ENCODE measurements at regions not wholly inside any gene's neighbourhood (a gene's known extent, or its start where the extent isn't known, plus 50 kb on each side); places are given as distances from the start of the nearest gene placed in this dataset.
A peak's percentile ranks its signal among the peaks of the same experiment; 100 is the strongest.
"Not testable (repeated sequence)": the region's sequence is repeated elsewhere in the genome, so short reads cannot be mapped to it uniquely, and the experiment has no call there.

DNA sequence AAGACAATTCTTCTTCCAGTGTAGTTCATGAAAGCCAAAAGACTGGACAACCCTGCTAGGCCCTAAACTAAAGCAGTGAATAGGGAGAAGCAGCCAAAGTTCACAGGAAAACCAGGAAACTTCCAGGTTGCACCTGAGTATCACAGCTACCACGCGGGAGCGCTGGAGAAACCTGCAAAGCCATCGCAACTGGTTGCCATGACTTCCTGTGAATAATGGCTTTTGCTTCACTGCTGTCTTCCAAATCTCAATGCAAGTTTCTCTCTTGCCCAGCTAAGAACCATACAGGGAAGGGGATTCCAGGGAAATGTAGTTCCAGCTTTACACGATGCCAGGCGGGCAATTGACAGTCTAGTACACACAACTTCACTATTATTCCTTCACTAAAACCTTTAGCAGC is 114.1 kb downstream of the GXYLT1 start:
- DNase-seq (ENCODE audit: low spot score in 2 of 2) (no peak), ATAC-seq (ENCODE audit: low read depth) (no peak)
- peaks cover 5% of the 10 kb centered on the region for H3K27me3 Mint-ChIP-seq
- H3K27ac Mint-ChIP-seq, result no peak overlapping the region
- H3K9me3 Mint-ChIP-seq, result no peaks in the 10 kb centered on the region
- H3K36me3 Mint-ChIP-seq, result no peaks in the 10 kb centered on the region
- no peaks in the 10 kb centered on the region for H3K4me1 Mint-ChIP-seq
- H3K4me3 Mint-ChIP-seq, result no peak overlapping the region

GRCh38 chr12:42027546-42027945 is 117.1 kb downstream of the GXYLT1 start:
- H3K4me3 Mint-ChIP-seq, result no peak overlapping the region
- H3K27ac Mint-ChIP-seq, result no peak overlapping the region
- H3K9me3 Mint-ChIP-seq, result no peaks in the 10 kb centered on the region
- H3K27me3 Mint-ChIP-seq, result peaks cover 11% of the 10 kb centered on the region
- no peaks in the 10 kb centered on the region for H3K36me3 Mint-ChIP-seq
- H3K4me1 Mint-ChIP-seq, result peaks cover 11% of the 10 kb centered on the region
- DNase-seq (ENCODE audit: low spot score in 2 of 2) (no peak), ATAC-seq (ENCODE audit: low read depth) (no peak)

GRCh38 chr12:42024495-42024830 is 120.2 kb downstream of the GXYLT1 start:
- Mint-ChIP-seq H3K4me3 (peak overlapping the region; percentile 63), H3K36me3 (no peaks in the 10 kb centered on the region), H3K27ac (no peak overlapping the region), H3K9me3 (no peaks in the 10 kb centered on the region), H3K27me3 (peaks cover 7% of the 10 kb centered on the region), H3K4me1 (peaks cover 11% of the 10 kb centered on the region)
- ATAC-seq (ENCODE audit: low read depth) (no peak), DNase-seq (ENCODE audit: low spot score in 2 of 2) (no peak)

- Mint-ChIP-seq H3K4me3 (peak overlapping the region; percentile 63), H3K9me3 (no peaks in the 10 kb centered on the region), H3K4me1 (peaks cover 11% of the 10 kb centered on the region), H3K27ac (no peak overlapping the region), H3K27me3 (peaks cover 7% of the 10 kb centered on the region), H3K36me3 (no peaks in the 10 kb centered on the region)
- DNase-seq (ENCODE audit: low spot score in 2 of 2) (peak; percentile 66 to 71), ATAC-seq (ENCODE audit: low read depth) (peak; percentile 86)
Measured at GRCh38 chr12:42023733-42024494, 120.8 kb downstream of the GXYLT1 start.

GRCh38 chr12:42021937-42022336 is 122.7 kb downstream of the GXYLT1 start:
- not testable (repeated sequence) for H3K4me3 Mint-ChIP-seq; H3K27me3 Mint-ChIP-seq; H3K27ac Mint-ChIP-seq; DNase-seq (ENCODE audit: low spot score in 2 of 2); ATAC-seq (ENCODE audit: low read depth); H3K36me3 Mint-ChIP-seq; H3K9me3 Mint-ChIP-seq
- H3K4me1 Mint-ChIP-seq, result peaks cover 13% of the 10 kb centered on the region

- H3K4me3 Mint-ChIP-seq, result no peak overlapping the region
- ATAC-seq (ENCODE audit: low read depth) (no peak), DNase-seq (ENCODE audit: low spot score in 2 of 2) (no peak)
- no peak overlapping the region for H3K27ac Mint-ChIP-seq
- peaks cover 6% of the 10 kb centered on the region for H3K27me3 Mint-ChIP-seq
- H3K36me3 Mint-ChIP-seq, result no peaks in the 10 kb centered on the region
- H3K9me3 Mint-ChIP-seq, result no peaks in the 10 kb centered on the region
- H3K4me1 Mint-ChIP-seq, result peaks cover 14% of the 10 kb centered on the region
Measured at GRCh38 chr12:42021469-42021868, 123.2 kb downstream of the GXYLT1 start.

GRCh38 chr12:42020226-42020625 is 124.4 kb downstream of the GXYLT1 start:
- no peak for ATAC-seq (ENCODE audit: low read depth)
- peaks cover 14% of the 10 kb centered on the region for H3K4me1 Mint-ChIP-seq
- no peaks in the 10 kb centered on the region for H3K9me3 Mint-ChIP-seq
- no peak for DNase-seq (ENCODE audit: low spot score in 2 of 2)
- no peak overlapping the region for H3K27ac Mint-ChIP-seq
- no peaks in the 10 kb centered on the region for H3K36me3 Mint-ChIP-seq
- H3K27me3 Mint-ChIP-seq, result peaks cover 6% of the 10 kb centered on the region
- no peak overlapping the region for H3K4me3 Mint-ChIP-seq

GRCh38 chr12:42019746-42020145 is 124.9 kb downstream of the GXYLT1 start:
- peaks cover 14% of the 10 kb centered on the region for H3K4me1 Mint-ChIP-seq
- DNase-seq (ENCODE audit: low spot score in 2 of 2) (no peak), ATAC-seq (ENCODE audit: low read depth) (no peak)
- no peak overlapping the region for H3K4me3 Mint-ChIP-seq
- H3K9me3 Mint-ChIP-seq, result no peaks in the 10 kb centered on the region
- no peaks in the 10 kb centered on the region for H3K36me3 Mint-ChIP-seq
- peaks cover 6% of the 10 kb centered on the region for H3K27me3 Mint-ChIP-seq
- H3K27ac Mint-ChIP-seq, result no peak overlapping the region

- Mint-ChIP-seq H3K4me3 (no peak overlapping the region), H3K4me1 (peaks cover 3% of the 10 kb centered on the region), H3K27me3 (no peaks in the 10 kb centered on the region), H3K9me3 (no peaks in the 10 kb centered on the region), H3K36me3 (no peaks in the 10 kb centered on the region), H3K27ac (no peak overlapping the region)
- no peak for DNase-seq (ENCODE audit: low spot score in 2 of 2)
- ATAC-seq (ENCODE audit: low read depth), result no peak
Measured at GRCh38 chr12:42017051-42017450, 127.6 kb downstream of the GXYLT1 start.

DNA sequence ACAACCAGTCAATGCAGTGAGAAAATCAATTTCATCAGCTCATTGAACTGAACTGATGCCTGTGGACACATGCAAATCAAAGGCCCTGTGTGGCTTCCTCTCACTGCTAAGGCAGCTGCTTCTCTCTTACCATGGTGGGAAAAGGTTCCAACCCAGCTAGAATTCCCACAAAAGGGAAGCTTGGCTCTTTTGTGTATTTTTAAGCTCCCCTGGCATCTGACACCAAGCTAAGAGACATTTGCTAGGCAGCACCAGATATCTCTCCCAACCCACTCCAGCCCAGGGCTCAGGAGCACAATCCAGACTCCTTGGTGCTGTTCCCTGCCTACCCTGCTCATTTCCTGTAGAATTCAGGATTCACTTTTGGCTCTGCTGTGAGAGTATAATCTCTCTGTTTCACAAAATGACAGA is 129.6 kb downstream of the GXYLT1 start:
- no peaks in the 10 kb centered on the region for H3K36me3 Mint-ChIP-seq
- no peak overlapping the region for H3K27ac Mint-ChIP-seq
- no peak overlapping the region for H3K4me3 Mint-ChIP-seq
- no peak for ATAC-seq (ENCODE audit: low read depth)
- DNase-seq (ENCODE audit: low spot score in 2 of 2), result no peak
- peaks cover 1% of the 10 kb centered on the region for H3K27me3 Mint-ChIP-seq
- no peaks in the 10 kb centered on the region for H3K9me3 Mint-ChIP-seq
- peaks cover 3% of the 10 kb centered on the region for H3K4me1 Mint-ChIP-seq

DNA sequence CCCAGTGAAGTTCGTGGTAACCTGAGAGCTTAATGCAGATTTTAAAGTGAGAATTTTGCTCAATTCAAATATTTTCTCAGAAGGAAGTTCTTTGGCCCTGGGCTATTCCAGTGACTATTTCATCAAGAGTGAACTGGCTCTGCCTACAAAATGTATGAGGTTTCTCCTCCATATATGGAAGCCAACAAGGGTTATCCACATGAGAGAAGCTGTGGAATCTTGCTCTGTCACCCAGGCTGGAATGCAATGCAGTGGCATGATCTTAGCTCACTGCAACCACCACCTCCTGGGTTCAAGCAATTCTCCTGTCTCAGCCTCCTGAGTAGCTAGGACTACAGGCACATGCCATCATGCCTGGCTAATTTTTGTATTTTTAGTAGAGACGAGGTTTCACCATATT is 132.2 kb downstream of the GXYLT1 start:
- H3K27ac Mint-ChIP-seq; H3K9me3 Mint-ChIP-seq; H3K4me3 Mint-ChIP-seq; H3K4me1 Mint-ChIP-seq; DNase-seq (ENCODE audit: low spot score in 2 of 2); ATAC-seq (ENCODE audit: low read depth); H3K27me3 Mint-ChIP-seq; H3K36me3 Mint-ChIP-seq: not testable (repeated sequence)

DNA sequence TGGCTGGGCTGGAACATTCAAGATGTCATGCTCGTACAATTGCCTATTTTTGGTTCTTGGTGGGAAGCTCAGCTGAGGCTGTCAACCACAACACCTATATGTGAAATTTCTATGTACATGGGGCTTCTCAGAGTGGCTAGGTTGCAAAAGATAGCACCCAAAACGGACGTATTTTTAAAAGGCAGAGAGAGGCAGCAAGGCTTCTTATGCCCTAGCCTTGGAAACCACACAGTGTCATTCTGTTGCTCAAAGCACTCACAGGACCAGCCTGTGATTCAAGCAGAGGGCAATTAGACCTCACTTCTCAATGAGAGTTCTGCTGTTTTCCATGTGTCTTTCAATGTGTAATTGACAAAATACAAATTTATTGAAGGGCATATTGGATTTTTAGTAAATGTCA is 134.0 kb downstream of the GXYLT1 start:
- no peaks in the 10 kb centered on the region for H3K36me3 Mint-ChIP-seq
- DNase-seq (ENCODE audit: low spot score in 2 of 2), result no peak
- H3K27me3 Mint-ChIP-seq, result peaks cover 1% of the 10 kb centered on the region
- no peak overlapping the region for H3K27ac Mint-ChIP-seq
- ATAC-seq (ENCODE audit: low read depth), result no peak
- H3K4me3 Mint-ChIP-seq, result no peak overlapping the region
- no peaks in the 10 kb centered on the region for H3K9me3 Mint-ChIP-seq
- no peaks in the 10 kb centered on the region for H3K4me1 Mint-ChIP-seq

DNA sequence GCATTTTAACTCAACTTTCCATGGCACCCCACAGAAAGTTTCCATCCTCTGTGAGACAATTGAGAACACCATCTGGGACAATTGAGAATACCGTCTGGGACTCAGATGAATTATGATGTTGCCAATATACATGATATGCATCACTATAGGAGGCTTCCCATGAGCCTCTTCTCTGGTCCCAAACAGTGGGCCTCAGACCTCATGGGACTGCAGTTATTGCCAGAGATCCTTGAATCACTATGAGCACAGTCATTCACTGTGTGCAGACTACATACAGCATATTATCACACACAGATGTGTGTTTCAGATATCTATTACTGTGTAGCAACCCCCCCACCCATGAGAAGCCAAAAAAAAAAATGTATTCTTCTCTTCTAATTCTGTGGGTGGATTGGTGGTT is 134.4 kb downstream of the GXYLT1 start:
- H3K27me3 Mint-ChIP-seq, result peaks cover 1% of the 10 kb centered on the region
- no peaks in the 10 kb centered on the region for H3K9me3 Mint-ChIP-seq
- H3K4me1 Mint-ChIP-seq, result no peaks in the 10 kb centered on the region
- ATAC-seq (ENCODE audit: low read depth) (no peak), DNase-seq (ENCODE audit: low spot score in 2 of 2) (no peak)
- no peaks in the 10 kb centered on the region for H3K36me3 Mint-ChIP-seq
- no peak overlapping the region for H3K27ac Mint-ChIP-seq
- no peak overlapping the region for H3K4me3 Mint-ChIP-seq

GRCh38 chr12:42008996-42009395 is 135.7 kb downstream of the GXYLT1 start:
- DNase-seq (ENCODE audit: low spot score in 2 of 2), result no peak
- Mint-ChIP-seq H3K9me3 (no peaks in the 10 kb centered on the region), H3K27ac (no peak overlapping the region), H3K4me3 (no peak overlapping the region), H3K4me1 (no peaks in the 10 kb centered on the region), H3K36me3 (no peaks in the 10 kb centered on the region), H3K27me3 (peaks cover 2% of the 10 kb centered on the region)
- no peak for ATAC-seq (ENCODE audit: low read depth)

DNA sequence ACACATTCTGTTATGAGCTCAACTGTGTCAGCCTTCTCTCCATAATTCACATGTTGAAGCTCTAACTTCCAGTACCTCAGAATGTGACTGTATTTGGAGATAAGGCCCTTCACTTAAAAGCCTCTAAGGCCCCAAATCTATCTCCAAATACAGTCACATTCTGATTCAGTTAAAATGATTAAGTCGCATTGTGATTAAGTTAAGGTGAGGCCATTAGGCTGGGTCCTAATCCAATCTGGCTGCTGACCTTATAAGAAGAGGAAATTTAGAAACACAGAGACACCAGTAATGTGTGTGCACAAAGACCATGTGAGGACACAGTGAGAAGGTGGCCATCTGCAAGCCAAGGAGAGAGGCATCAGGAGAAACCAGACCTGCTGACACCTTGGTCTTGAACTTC is 141.6 kb downstream of the GXYLT1 start:
- DNase-seq (ENCODE audit: low spot score in 2 of 2) (no peak), ATAC-seq (ENCODE audit: low read depth) (no peak)
- H3K36me3 Mint-ChIP-seq, result no peaks in the 10 kb centered on the region
- H3K4me1 Mint-ChIP-seq, result no peaks in the 10 kb centered on the region
- H3K27me3 Mint-ChIP-seq, result peaks cover 11% of the 10 kb centered on the region
- no peaks in the 10 kb centered on the region for H3K9me3 Mint-ChIP-seq
- no peak overlapping the region for H3K27ac Mint-ChIP-seq
- H3K4me3 Mint-ChIP-seq, result no peak overlapping the region
